ENCODE measurements at regions not wholly inside any gene's neighbourhood (a gene's known extent, or its start where the extent isn't known, plus 50 kb on each side); places are given as distances from the start of the nearest gene placed in this dataset.

DNA sequence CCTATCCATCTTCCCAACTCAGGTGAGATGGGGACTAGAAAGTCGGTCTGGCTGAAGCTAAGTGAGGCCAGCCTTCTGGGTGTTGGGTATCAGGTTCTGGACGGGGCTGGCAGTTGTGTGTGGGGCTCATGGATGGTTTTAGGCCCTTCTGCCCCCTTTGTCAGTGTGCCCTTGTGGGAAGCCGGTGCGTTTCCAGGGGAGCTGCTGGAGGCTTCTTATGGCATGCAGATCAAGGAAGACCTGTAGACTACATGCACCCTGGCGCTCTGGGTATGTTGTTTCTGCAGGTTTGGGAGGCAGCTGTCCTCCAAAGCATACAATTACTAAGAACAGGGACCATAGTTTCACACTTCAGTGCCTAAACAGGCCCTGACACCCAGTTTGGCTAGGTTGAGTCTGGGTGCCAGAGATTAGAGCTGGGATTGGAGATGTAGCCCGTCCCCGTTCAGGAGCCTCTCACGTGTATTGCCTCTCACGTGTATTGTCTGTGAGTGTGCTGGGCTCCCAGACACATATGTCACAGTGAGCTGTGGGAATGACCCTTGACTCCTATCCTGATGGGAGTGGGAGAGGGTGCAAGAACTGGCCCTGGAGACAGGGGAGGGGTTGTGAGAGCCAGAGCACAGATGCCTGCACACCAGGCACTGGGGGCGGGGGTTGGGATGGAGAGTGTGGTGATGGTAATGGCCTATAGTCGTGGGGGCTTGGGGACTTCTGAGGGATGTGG is 84.4 kb downstream of the SLC25A47 start:
- TF ChIP-seq, protein P1, sequence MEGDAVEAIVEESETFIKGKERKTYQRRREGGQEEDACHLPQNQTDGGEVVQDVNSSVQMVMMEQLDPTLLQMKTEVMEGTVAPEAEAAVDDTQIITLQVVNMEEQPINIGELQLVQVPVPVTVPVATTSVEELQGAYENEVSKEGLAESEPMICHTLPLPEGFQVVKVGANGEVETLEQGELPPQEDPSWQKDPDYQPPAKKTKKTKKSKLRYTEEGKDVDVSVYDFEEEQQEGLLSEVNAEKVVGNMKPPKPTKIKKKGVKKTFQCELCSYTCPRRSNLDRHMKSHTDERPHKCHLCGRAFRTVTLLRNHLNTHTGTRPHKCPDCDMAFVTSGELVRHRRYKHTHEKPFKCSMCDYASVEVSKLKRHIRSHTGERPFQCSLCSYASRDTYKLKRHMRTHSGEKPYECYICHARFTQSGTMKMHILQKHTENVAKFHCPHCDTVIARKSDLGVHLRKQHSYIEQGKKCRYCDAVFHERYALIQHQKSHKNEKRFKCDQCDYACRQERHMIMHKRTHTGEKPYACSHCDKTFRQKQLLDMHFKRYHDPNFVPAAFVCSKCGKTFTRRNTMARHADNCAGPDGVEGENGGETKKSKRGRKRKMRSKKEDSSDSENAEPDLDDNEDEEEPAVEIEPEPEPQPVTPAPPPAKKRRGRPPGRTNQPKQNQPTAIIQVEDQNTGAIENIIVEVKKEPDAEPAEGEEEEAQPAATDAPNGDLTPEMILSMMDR (conservative IDR thresholded peaks at IDR 0.05 in 1 of 2, IDR thresholded peaks at IDR 0.05 in 1 of 2; ENCODE audit: low read depth in 1 of 2, low read length in 2 of 2), result no peak
- TF ChIP-seq EZH2 (IDR thresholded peaks at IDR 0.05; ENCODE audit: low read length, missing control alignments), result no peak

Data from fibroblast of lung (primary cell).